HCT116 (cell line): ENCODE measurements at regions not wholly inside any gene's neighbourhood (a gene's known extent, or its start where the extent isn't known, plus 50 kb on each side); places are given as distances from the start of the nearest gene placed in this dataset.
"Not testable (repeated sequence)": the region's sequence is repeated elsewhere in the genome, so short reads cannot be mapped to it uniquely, and the experiment has no call there.

Experiments
- ATAC-seq: fragments of 200-7000 bp; cut with Tn5 transposase; 2 replicates; pipeline ENCODE4 v1.9.1; 2020; ENCODE audit warnings: mild to moderate bottlenecking, moderate library complexity
- BruUV-seq: library from RNA; stranded (reverse); fragments of 400-500 nt; replicated peaks from 2 replicates; lab custom pipeline; 2021; lab: Mats Ljungman, UMichigan
- CTCF ChIA-PET: fragments of 300-600 bp; sonication (Branson Sonifier 250); formaldehyde crosslinking; loops from one replicate; lab custom pipeline; 2021; ENCODE audit warnings: antibody characterized with exemption; lab: Charles Lee
- POLR2A ChIA-PET: fragments of 300-600, 350-600 bp; sonication (Branson Sonifier 250); formaldehyde crosslinking; loops from one replicate; lab custom pipeline; 2021; ENCODE audit warnings: antibody characterized with exemption; lab: Charles Lee
- RAD21 ChIA-PET, 2 experiments: fragments of 300-600 bp; sonication (Branson Sonifier 250); formaldehyde crosslinking; loops; one replicate each; lab custom pipeline; 2023; ENCODE audit warnings: low total read pairs in 2 of 2; ENCODE audit not compliant: uncharacterized antibody in 2 of 2, unreplicated experiment in 2 of 2, low non-redundant PET in 1 of 2; lab: Charles Lee
- DNase-seq: peaks from one replicate; pipeline ENCODE4 v3.0.0-alpha.2; 2010; ENCODE audit warnings: low read depth, low spot score
- H2AFZ ChIP-seq: fragments of 200-600 bp; shearing (Covaris generic), sonication (generic); 2 replicates; pipeline ENCODE4 v1.6.1; 2017; ENCODE audit warnings: low read depth, mixed run types, mixed read lengths, antibody characterized with exemption, low read length; ENCODE audit not compliant: poor library complexity, severe bottlenecking
- H3K27ac ChIP-seq: 2 replicates; pipeline ENCODE4 v1.5.1; 2012; ENCODE audit warnings: low read depth, low read length
- H3K27me3 ChIP-seq: fragments of 200-600 bp; sonication (generic); 2 replicates; pipeline ENCODE4 v1.6.1; 2016; ENCODE audit warnings: mixed run types, low read length, mixed read lengths; ENCODE audit not compliant: insufficient read depth
- H3K36me3 ChIP-seq, 2 experiments: fragments of 200-500 bp in 1 of 2; fragments of 200-600 bp in 1 of 2; sonication (Bioruptor generic) in 1 of 2; sonication (generic) in 1 of 2; 2 replicates each; pipeline versions ENCODE4 v1.5.1 to v1.6.1; 2014 to 2016; ENCODE audit warnings: low read length in 2 of 2, inconsistent platforms in 1 of 2, mixed read lengths in 1 of 2, mixed run types in 1 of 2; ENCODE audit not compliant: insufficient read depth in 2 of 2, control insufficient read depth in 1 of 2
- H3K4me1 ChIP-seq, 2 experiments: fragments of 200-600 bp in 1 of 2; sonication (generic) in 1 of 2; 2 replicates each; pipeline versions ENCODE4 v1.5.1 to v1.6.1; 2012 to 2017; ENCODE audit warnings: low read length in 2 of 2, inconsistent platforms in 1 of 2, mild to moderate bottlenecking in 1 of 2, mixed read lengths in 1 of 2, mixed run types in 1 of 2, moderate library complexity in 1 of 2; ENCODE audit not compliant: insufficient read depth in 2 of 2, control insufficient read depth in 1 of 2
- H3K4me2 ChIP-seq: fragments of 200-600 bp; sonication (generic); 2 replicates; pipeline ENCODE4 v1.6.1; 2017; ENCODE audit warnings: mixed run types, low read length, mixed read lengths
- H3K4me3 ChIP-seq, 2 experiments: fragments of 200-600 bp in 1 of 2; sonication (generic) in 1 of 2; replicated peaks in 1 of 2; 2 replicates each; pipeline ENCODE4 v1.5.1; 2011 to 2016; ENCODE audit warnings: low read length in 2 of 2, control low read depth in 1 of 2, low read depth in 1 of 2, mild to moderate bottlenecking in 1 of 2, mixed read lengths in 1 of 2, mixed run types in 1 of 2
- H3K79me2 ChIP-seq: fragments of 200-600 bp; sonication (generic); 2 replicates; pipeline ENCODE4 v1.6.1; 2017; ENCODE audit warnings: mild to moderate bottlenecking, mixed run types, low read length, moderate library complexity, mixed read lengths; ENCODE audit not compliant: insufficient read depth
- H3K9ac ChIP-seq: fragments of 200-600 bp; sonication (generic); 2 replicates; pipeline ENCODE4 v1.6.1; 2016; ENCODE audit warnings: low read length, mixed read lengths
- H3K9me2 ChIP-seq: fragments of 200-600 bp; sonication (generic), shearing (Covaris generic); 2 replicates; pipeline ENCODE4 v1.6.1; 2017; ENCODE audit warnings: mixed run types, mild to moderate bottlenecking, moderate library complexity; ENCODE audit not compliant: insufficient read depth
- H3K9me3 ChIP-seq, 2 experiments: fragments of 200-500 bp in 1 of 2; fragments of 200-600 bp in 1 of 2; sonication (Bioruptor generic) in 1 of 2; sonication (generic) in 1 of 2; 2 replicates each; pipeline ENCODE4 v1.6.1; 2014 to 2017; ENCODE audit warnings: low read length in 2 of 2, mixed read lengths in 2 of 2, inconsistent platforms in 1 of 2, low read depth in 1 of 2, mild to moderate bottlenecking in 1 of 2, mixed run types in 1 of 2, moderate library complexity in 1 of 2; ENCODE audit not compliant: control insufficient read depth in 1 of 2, insufficient read depth in 1 of 2
- H4K20me1 ChIP-seq: fragments of 200-600 bp; sonication (generic), shearing (Covaris generic); 2 replicates; pipeline ENCODE4 v1.6.1; 2017; ENCODE audit warnings: mixed run types, mild to moderate bottlenecking, moderate library complexity; ENCODE audit not compliant: insufficient read depth
- CBX3 ChIP-seq: IDR thresholded peaks from 2 replicates; pipeline ENCODE4 v1.6.1; 2012; ENCODE audit warnings: low read depth
- CEBPB ChIP-seq: IDR thresholded peaks from 2 replicates; pipeline ENCODE4 v1.6.1; 2012; ENCODE audit warnings: low read depth
- EGR1 ChIP-seq: IDR thresholded peaks from 2 replicates; pipeline ENCODE4 v1.6.1; 2012; ENCODE audit warnings: low read depth
- ELF1 ChIP-seq: IDR thresholded peaks from 2 replicates; pipeline ENCODE4 v1.6.1; 2012; ENCODE audit warnings: low read depth, borderline replicate concordance
- JUND ChIP-seq: IDR thresholded peaks from 2 replicates; pipeline ENCODE4 v1.6.1; 2012
- POLR2A ChIP-seq: IDR thresholded peaks from 2 replicates; pipeline ENCODE4 v1.7.0; 2011; ENCODE audit warnings: borderline replicate concordance; ENCODE audit not compliant: insufficient read depth, insufficient read length; ENCODE audit errors: extremely low read depth
- POLR2AphosphoS5 ChIP-seq: IDR thresholded peaks from 2 replicates; pipeline ENCODE4 v1.6.1; 2011; ENCODE audit warnings: mild to moderate bottlenecking, low read depth, low read length, moderate library complexity
- RAD21 ChIP-seq: IDR thresholded peaks from 2 replicates; pipeline ENCODE4 v1.6.1; 2012; ENCODE audit warnings: low read depth, mild to moderate bottlenecking
- SP1 ChIP-seq: IDR thresholded peaks from 2 replicates; pipeline ENCODE4 v1.6.1; 2012; ENCODE audit warnings: low read depth
- TCF7L2 ChIP-seq: IDR thresholded peaks from 2 replicates; pipeline ENCODE4 v1.7.0; 2011; ENCODE audit warnings: borderline replicate concordance, inconsistent platforms; ENCODE audit not compliant: insufficient read depth, insufficient read length; ENCODE audit errors: extremely low read depth
- YY1 ChIP-seq: IDR thresholded peaks from 2 replicates; pipeline ENCODE4 v1.6.1; 2011; ENCODE audit warnings: low read length, low read depth, moderate library complexity, mild to moderate bottlenecking; ENCODE audit not compliant: insufficient replicate concordance; ENCODE audit errors: extremely low read depth
- intact Hi-C: fragments of 100-400 bp; cut with micrococcal nuclease; formaldehyde crosslinking; loops from 2 replicates; pipeline ENCODE4 v1.10.0; 2022
- TF ChIP-seq, protein P1 (sequence below), 3 experiments: fragments of 200-600 bp in 1 of 3; sonication (generic) in 1 of 3; IDR thresholded peaks in 2 of 3; conservative IDR thresholded peaks in 1 of 3; 2 replicates each; pipeline ENCODE4 v1.5.1; 2012 to 2017; ENCODE audit warnings: low read depth in 2 of 3, low read length in 2 of 3, antibody characterized with exemption in 1 of 3, borderline replicate concordance in 1 of 3, control low read depth in 1 of 3, mild to moderate bottlenecking in 1 of 3, mixed read lengths in 1 of 3, mixed run types in 1 of 3, moderate library complexity in 1 of 3; ENCODE audit not compliant: insufficient read depth in 1 of 3
- TF ChIP-seq, protein P2 (sequence below): IDR thresholded peaks from 2 replicates; pipeline ENCODE4 v1.6.1; 2012

DNA sequence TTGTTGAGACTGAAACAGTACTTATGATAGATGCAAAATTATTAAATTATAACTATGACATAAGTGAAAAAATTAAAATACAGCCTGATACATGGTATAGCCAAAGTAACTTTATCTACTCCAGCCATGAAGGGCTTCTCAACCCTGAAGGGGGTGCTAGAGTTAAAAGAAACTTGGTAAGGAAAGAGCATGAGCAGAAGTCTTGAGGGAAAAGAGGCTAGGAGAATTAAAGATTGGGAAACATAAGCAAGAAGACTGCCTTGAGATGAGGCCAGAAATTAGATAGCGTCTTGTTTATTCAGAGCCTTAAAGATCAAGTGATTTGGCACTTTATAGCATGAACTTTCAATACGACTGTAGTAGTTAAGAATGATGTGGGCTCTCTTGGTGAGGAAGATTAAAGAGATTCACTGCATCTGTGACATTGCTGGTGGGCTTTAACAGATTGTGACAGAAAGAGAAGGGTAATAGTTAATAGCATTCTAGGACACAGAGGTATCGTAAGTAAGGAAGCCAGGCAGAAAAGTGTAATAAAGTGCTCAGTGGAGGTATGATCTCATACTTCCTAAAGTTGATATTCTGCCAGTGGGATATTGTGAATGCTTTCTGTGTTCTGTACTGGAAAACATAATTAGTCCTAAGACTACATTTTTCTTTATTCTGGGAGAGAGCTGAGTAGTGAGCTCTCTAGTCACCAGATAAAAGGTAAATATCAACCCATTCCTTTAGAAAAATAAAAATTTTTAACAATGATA lies 385.4 kb upstream of the PRR20A start (continued):
- TF ChIP-seq RAD21, result no peak

DNA sequence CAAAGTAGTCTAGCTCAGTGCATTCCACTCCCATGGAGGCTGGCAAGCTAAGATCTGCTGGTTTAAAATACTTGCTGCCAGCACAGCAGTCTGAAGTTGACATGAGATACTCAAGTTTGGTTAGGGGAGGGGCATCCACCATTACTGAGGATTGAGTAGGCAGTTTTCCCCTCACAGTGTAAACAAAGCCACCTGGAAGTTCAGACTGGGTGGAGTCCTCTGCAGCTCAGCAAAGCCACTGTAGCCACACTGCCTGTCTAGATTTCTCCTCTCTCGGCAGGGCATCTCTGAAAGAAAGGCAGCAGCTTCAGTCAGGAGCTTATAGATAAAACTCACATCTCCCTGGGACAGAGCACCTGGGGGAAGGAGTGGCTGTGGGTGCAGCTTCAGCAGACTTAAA lies 377.4 kb upstream of the PRR20A start:
- H4K20me1 ChIP-seq, H3K4me3 ChIP-seq, H3K36me3 ChIP-seq, intact Hi-C loops, H2AFZ ChIP-seq, H3K4me2 ChIP-seq, POLR2A ChIA-PET, H3K79me2 ChIP-seq, ATAC-seq, RAD21 ChIA-PET, BruUV-seq, DNase-seq, H3K9me2 ChIP-seq, H3K27ac ChIP-seq, CTCF ChIA-PET, H3K4me1 ChIP-seq, H3K27me3 ChIP-seq, H3K9ac ChIP-seq: not testable (repeated sequence)
- peaks cover 3 to 14% of the 10 kb centered on the region in 2 experiments; a peak in 2 of 4 replicates for H3K9me3 ChIP-seq

DNA sequence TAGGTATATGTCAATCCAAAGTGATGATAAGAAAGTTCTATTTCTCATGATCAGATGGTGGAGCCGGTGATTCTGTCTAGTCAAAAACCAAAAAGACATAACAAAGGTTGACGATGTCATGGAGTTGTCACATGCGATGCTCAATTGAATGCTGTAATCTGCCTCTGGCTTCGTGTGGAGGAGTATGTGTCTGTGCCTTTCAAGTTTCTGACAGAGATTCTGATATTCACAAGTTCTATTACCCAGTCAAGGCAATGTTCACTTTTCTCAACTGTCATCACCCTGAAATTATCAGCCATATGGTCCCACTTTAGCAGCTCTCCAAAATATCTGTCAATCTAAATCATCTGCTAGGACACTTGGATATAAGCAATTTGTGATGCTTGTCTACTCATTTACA lies 367.6 kb upstream of the PRR20A start:
- ChIA-PET RAD21 (no interaction called here), CTCF (no interaction called here)
- DNase-seq, result no peak
- TF ChIP-seq POLR2AphosphoS5, result no peak
- TF ChIP-seq JUND, result no peak
- TF ChIP-seq, protein P1, sequence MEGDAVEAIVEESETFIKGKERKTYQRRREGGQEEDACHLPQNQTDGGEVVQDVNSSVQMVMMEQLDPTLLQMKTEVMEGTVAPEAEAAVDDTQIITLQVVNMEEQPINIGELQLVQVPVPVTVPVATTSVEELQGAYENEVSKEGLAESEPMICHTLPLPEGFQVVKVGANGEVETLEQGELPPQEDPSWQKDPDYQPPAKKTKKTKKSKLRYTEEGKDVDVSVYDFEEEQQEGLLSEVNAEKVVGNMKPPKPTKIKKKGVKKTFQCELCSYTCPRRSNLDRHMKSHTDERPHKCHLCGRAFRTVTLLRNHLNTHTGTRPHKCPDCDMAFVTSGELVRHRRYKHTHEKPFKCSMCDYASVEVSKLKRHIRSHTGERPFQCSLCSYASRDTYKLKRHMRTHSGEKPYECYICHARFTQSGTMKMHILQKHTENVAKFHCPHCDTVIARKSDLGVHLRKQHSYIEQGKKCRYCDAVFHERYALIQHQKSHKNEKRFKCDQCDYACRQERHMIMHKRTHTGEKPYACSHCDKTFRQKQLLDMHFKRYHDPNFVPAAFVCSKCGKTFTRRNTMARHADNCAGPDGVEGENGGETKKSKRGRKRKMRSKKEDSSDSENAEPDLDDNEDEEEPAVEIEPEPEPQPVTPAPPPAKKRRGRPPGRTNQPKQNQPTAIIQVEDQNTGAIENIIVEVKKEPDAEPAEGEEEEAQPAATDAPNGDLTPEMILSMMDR (IDR thresholded peaks at IDR 0.05 in 2 of 3, conservative IDR thresholded peaks at IDR 0.05 in 1 of 3; ENCODE audit: borderline replicate concordance in 1 of 3, insufficient read depth in 1 of 3, low read depth in 2 of 3, low read length in 2 of 3), result no peak
- TF ChIP-seq SP1, result no peak
- TF ChIP-seq, protein P2, sequence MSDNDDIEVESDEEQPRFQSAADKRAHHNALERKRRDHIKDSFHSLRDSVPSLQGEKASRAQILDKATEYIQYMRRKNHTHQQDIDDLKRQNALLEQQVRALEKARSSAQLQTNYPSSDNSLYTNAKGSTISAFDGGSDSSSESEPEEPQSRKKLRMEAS, result no peak
- no peak for TF ChIP-seq RAD21
- TF ChIP-seq CEBPB, result no peak
- TF ChIP-seq POLR2A, result no peak
- no peak for TF ChIP-seq EGR1
- TF ChIP-seq ELF1, result no peak
- TF ChIP-seq CBX3, result no peak
- TF ChIP-seq YY1, result no peak
- no peak for TF ChIP-seq TCF7L2

More for the DNA sequence above, 367.6 kb upstream of the PRR20A start:
- no peak overlapping the region for H3K27ac ChIP-seq
- H3K36me3 ChIP-seq, result no peaks in the 10 kb centered on the region
- H3K4me1 ChIP-seq, result no peaks in the 10 kb centered on the region
- H3K4me2 ChIP-seq, result no peak overlapping the region
- H3K27me3 ChIP-seq, result no peaks in the 10 kb centered on the region
- intact Hi-C loops, result no loop called here
- H3K9ac ChIP-seq, result no peak overlapping the region
- peaks cover 5 to 20% of the 10 kb centered on the region in 2 experiments; a peak in 2 of 4 replicates for H3K9me3 ChIP-seq
- POLR2A ChIA-PET, result no interaction called here
- no peaks in the 10 kb centered on the region for H3K79me2 ChIP-seq
- no peak overlapping the region for H3K4me3 ChIP-seq
- H2AFZ ChIP-seq, result no peak overlapping the region
- BruUV-seq, result no TSS peak
- no peaks in the 10 kb centered on the region for H4K20me1 ChIP-seq
- ATAC-seq, result no peak
- H3K9me2 ChIP-seq, result no peaks in the 10 kb centered on the region
